Endothelial cell of umbilical vein (primary cell): ENCODE measurements at regions not wholly inside any gene's neighbourhood (a gene's known extent, or its start where the extent isn't known, plus 50 kb on each side); places are given as distances from the start of the nearest gene placed in this dataset.

Source experiments
- BruUV-seq: library from RNA; stranded (reverse); fragments of 400-500 nt; replicated peaks from 2 replicates; lab custom pipeline; 2021; lab: Mats Ljungman, UMichigan
- CTCF ChIA-PET: fragments of 300-600, 350-600 bp; sonication (Branson Sonifier 250); formaldehyde crosslinking; loops from one replicate; lab custom pipeline; 2021; ENCODE audit warnings: antibody characterized with exemption, inconsistent platforms; lab: Charles Lee
- POLR2A ChIA-PET: fragments of 300-600, 350-600 bp; sonication (Branson Sonifier 250); formaldehyde crosslinking; loops from one replicate; lab custom pipeline; 2021; ENCODE audit warnings: antibody characterized with exemption, inconsistent platforms; lab: Charles Lee
- DNase-seq: peaks from one replicate; pipeline ENCODE4 v3.0.0-alpha.2; 2011; ENCODE audit warnings: low read depth, low spot score
- FAIRE-seq: peaks from 2 replicates; lab custom pipeline; 2011; peaks lifted over from hg19 to GRCh38; lab: Jason Lieb, UNC
- H2AFZ ChIP-seq: 2 replicates; pipeline ENCODE4 v1.6.0; 2012; ENCODE audit warnings: low read depth, low read length, control low read depth, inconsistent platforms
- H3K27ac ChIP-seq: 2 replicates; pipeline ENCODE4 v1.5.1; 2011; ENCODE audit warnings: low read depth, mild to moderate bottlenecking, control low read depth, low read length, moderate library complexity; ENCODE audit not compliant: insufficient read depth
- H3K27me3 ChIP-seq, 2 experiments: 2 replicates each; pipeline versions ENCODE4 v1.6.0 to v1.6.1; 2011; ENCODE audit warnings: low read length in 2 of 2, mixed read lengths in 1 of 2; ENCODE audit not compliant: control insufficient read depth in 2 of 2, insufficient read depth in 2 of 2
- H3K36me3 ChIP-seq, 2 experiments: 2 replicates in 1 of 2; 3 replicates in 1 of 2; pipeline ENCODE4 v1.5.1; 2011; ENCODE audit warnings: low read length in 2 of 2, mild to moderate bottlenecking in 1 of 2, moderate library complexity in 1 of 2; ENCODE audit not compliant: control insufficient read depth in 2 of 2, insufficient read depth in 2 of 2; ENCODE audit errors: extremely low read depth in 1 of 2
- H3K4me1 ChIP-seq: 3 replicates; pipeline ENCODE4 v1.5.1; 2011; ENCODE audit warnings: mild to moderate bottlenecking, low read length; ENCODE audit not compliant: control insufficient read depth, insufficient read depth; ENCODE audit errors: extremely low read depth
- H3K4me2 ChIP-seq: 2 replicates; pipeline ENCODE4 v1.6.1; 2011; ENCODE audit warnings: low read length, control low read depth, mixed read lengths; ENCODE audit not compliant: insufficient read depth
- H3K4me3 ChIP-seq, 3 experiments: fragments of 200-600 bp in 1 of 3; sonication (generic), shearing (Covaris generic) in 1 of 3; replicated peaks in 1 of 3; 2 replicates each; pipeline ENCODE4 v1.5.1; 2011 to 2016; ENCODE audit warnings: control low read depth in 3 of 3, low read length in 3 of 3, mild to moderate bottlenecking in 2 of 3, inconsistent platforms in 1 of 3, low read depth in 1 of 3, moderate library complexity in 1 of 3; ENCODE audit not compliant: insufficient read depth in 1 of 3
- H3K79me2 ChIP-seq: 2 replicates; pipeline ENCODE4 v1.6.0; 2012; ENCODE audit warnings: low read length, inconsistent platforms; ENCODE audit not compliant: control insufficient read depth, insufficient read depth
- H3K9ac ChIP-seq: replicated peaks from 2 replicates; pipeline ENCODE3; 2011; ENCODE audit warnings: low read length, control low read depth; ENCODE audit not compliant: insufficient read depth; ENCODE audit errors: extremely low read depth
- H3K9me1 ChIP-seq: replicated peaks from 3 replicates; pipeline ENCODE4 v1.6.0; 2011; ENCODE audit warnings: mild to moderate bottlenecking, low read length; ENCODE audit not compliant: control insufficient read depth, insufficient read depth; ENCODE audit errors: extremely low read depth
- H3K9me3 ChIP-seq: replicated peaks from 2 replicates; pipeline ENCODE4 v1.5.1; 2012; ENCODE audit warnings: low read length, inconsistent platforms; ENCODE audit not compliant: control insufficient read depth, insufficient read depth
- H4K20me1 ChIP-seq: replicated peaks from 2 replicates; pipeline ENCODE3; 2011; ENCODE audit warnings: mild to moderate bottlenecking, low read length; ENCODE audit not compliant: control insufficient read depth, insufficient read depth; ENCODE audit errors: extremely low read depth
- CTCF ChIP-seq, 2 donors: IDR thresholded peaks; 1 replicate in 1 of 2; 2 replicates in 1 of 2; pipeline ENCODE4 v1.5.1; 2011; ENCODE audit warnings: low read length in 2 of 2, mild to moderate bottlenecking in 2 of 2, moderate library complexity in 2 of 2, control low read depth in 1 of 2, inconsistent platforms in 1 of 2, low read depth in 1 of 2; ENCODE audit not compliant: insufficient read depth in 1 of 2; ENCODE audit errors: extremely low read depth in 1 of 2
- FOS ChIP-seq: IDR thresholded peaks from 2 replicates; pipeline ENCODE4 v1.6.1; 2011; ENCODE audit warnings: mild to moderate bottlenecking, low read length, moderate library complexity, borderline replicate concordance; ENCODE audit not compliant: insufficient read depth
- GATA2 ChIP-seq: IDR thresholded peaks from 2 replicates; pipeline ENCODE4 v1.7.0; 2011; ENCODE audit warnings: low read depth, mild to moderate bottlenecking, moderate library complexity, mixed read lengths, low read length; ENCODE audit not compliant: insufficient read length, insufficient read depth
- JUN ChIP-seq: IDR thresholded peaks from 2 replicates; pipeline ENCODE4 v1.6.1; 2011; ENCODE audit warnings: borderline replicate concordance, low read depth; ENCODE audit not compliant: insufficient read length, insufficient read depth
- MAX ChIP-seq: IDR thresholded peaks from 2 replicates; pipeline ENCODE4 v1.6.1; 2011; ENCODE audit not compliant: insufficient read depth, insufficient read length
- MYC ChIP-seq: IDR thresholded peaks from one replicate; pipeline ENCODE4 v1.6.1; 2011; ENCODE audit warnings: mild to moderate bottlenecking, low read depth, low read length
- POLR2A ChIP-seq: IDR thresholded peaks from 2 replicates; pipeline ENCODE4 v1.6.1; 2012; ENCODE audit warnings: low read depth, mild to moderate bottlenecking, control low read depth, low read length
- POLR2AphosphoS5 ChIP-seq: IDR thresholded peaks from 2 replicates; pipeline ENCODE4 v1.6.1; 2012; ENCODE audit warnings: low read depth, mild to moderate bottlenecking, control low read depth, low read length, moderate library complexity; ENCODE audit not compliant: insufficient read depth
- dilution Hi-C: fragments of 300-500 bp; cut with MboI; formaldehyde crosslinking; loops from one replicate; pipeline ENCODE4 v1.15.0; 2019; ENCODE audit warnings: low sequenced_read_pairs; ENCODE audit not compliant: extremely low pct_ligation_motif_present
- intact Hi-C: fragments of 100-400 bp; cut with micrococcal nuclease; formaldehyde crosslinking; loops from one replicate; pipeline ENCODE4 v1.10.0; 2022

GRCh38 chr5:17817990-17818389 lies 183.7 kb downstream of the TAF11L14 start:
- Histone ChIP-seq H3K9me3 (no peaks in the 10 kb centered on the region), H3K27ac (no peak overlapping the region), H3K9me1 (no peaks in the 10 kb centered on the region), H4K20me1 (no peaks in the 10 kb centered on the region), H2AFZ (no peak overlapping the region), H3K36me3 (no peaks in the 10 kb centered on the region), H3K9ac (no peak overlapping the region), H3K4me3 (no peak overlapping the region), H3K4me2 (no peak overlapping the region), H3K4me1 (no peaks in the 10 kb centered on the region), H3K27me3 (no peaks in the 10 kb centered on the region), H3K79me2 (no peaks in the 10 kb centered on the region)
- intact Hi-C loops, result no loop called here
- dilution Hi-C loops, result no loop called here
- FAIRE-seq (no peak), DNase-seq (no peak)
- CTCF ChIA-PET, result no interaction called here
- POLR2A ChIA-PET, result no interaction called here
- no peak for TF ChIP-seq GATA2
- no peak for TF ChIP-seq JUN
- no peak for TF ChIP-seq MYC
- TF ChIP-seq POLR2A, result no peak
- TF ChIP-seq MAX, result no peak
- no peak for TF ChIP-seq CTCF (IDR thresholded peaks at IDR 0.05; ENCODE audit: extremely low read depth in 1 of 2, insufficient read depth in 1 of 2, low read depth in 1 of 2, low read length in 2 of 2)
- TF ChIP-seq FOS, result no peak
- no peak for TF ChIP-seq POLR2AphosphoS5
- no TSS peak for BruUV-seq
